Activated naive CD4-positive, alpha-beta T cell treated with anti-CD3 and anti-CD28 coated beads, Interleukin-2, amount 50 U/mL, for 72 hours (primary cell): ENCODE measurements at regions not wholly inside any gene's neighbourhood (a gene's known extent, or its start where the extent isn't known, plus 50 kb on each side); places are given as distances from the start of the nearest gene placed in this dataset.

ENCODE experiments used
- ATAC-seq, 2 donors: fragments of 150-1000 bp; cut with Tn5 transposase; 2 replicates each; pipeline ENCODE4 v1.10.0; 2021; ENCODE audit warnings: mild to moderate bottlenecking in 2 of 2, moderate library complexity in 2 of 2
- DNase-seq, 2 donors: peaks; one replicate each; pipeline ENCODE4 v3.0.0; 2021 to 2022; ENCODE audit warnings: low spot score in 2 of 2
- H3K27ac Mint-ChIP-seq, 2 donors: one replicate each; pipeline ENCODE4 v1.8.0; 2022; ENCODE audit warnings: mild to moderate bottlenecking in 2 of 2, mixed read lengths in 2 of 2
- H3K36me3 Mint-ChIP-seq, 2 donors: one replicate each; pipeline ENCODE4 v1.8.0; 2022; ENCODE audit warnings: mixed read lengths in 2 of 2
- H3K9me3 Mint-ChIP-seq, 2 donors: one replicate each; pipeline ENCODE4 v1.8.0; 2022; ENCODE audit warnings: mixed read lengths in 2 of 2

- Mint-ChIP-seq H3K36me3 (no peaks in the 10 kb centered on the region), H3K27ac (no peak overlapping the region), H3K9me3 (peaks cover 14 to 17% of the 10 kb centered on the region in 2 donors)
- ATAC-seq (no peak), DNase-seq (no peak)
These were observed 558.8 kb upstream of the ADAMTS9 start for GRCh38 chr3:65246561-65246960.

GRCh38 chr3:65245133-65246063, 557.6 kb upstream of the ADAMTS9 start:
- no peak for DNase-seq

GRCh38 chr3:65240366-65240765, 552.6 kb upstream of the ADAMTS9 start:
- DNase-seq: no peak
- ATAC-seq: no peak
- Mint-ChIP-seq H3K9me3 (peaks cover 21 to 34% of the 10 kb centered on the region in 2 donors), H3K27ac (no peak overlapping the region), H3K36me3 (peaks cover 0 to 4% of the 10 kb centered on the region in 2 donors)

More at GRCh38 chr3:65245133-65246063, 557.6 kb upstream of the ADAMTS9 start:
- H3K27ac Mint-ChIP-seq: no peak overlapping the region
- peaks cover 0 to 4% of the 10 kb centered on the region in 2 donors for H3K36me3 Mint-ChIP-seq
- H3K9me3 Mint-ChIP-seq: peaks cover 17 to 20% of the 10 kb centered on the region in 2 donors
- ATAC-seq: no peak

GRCh38 chr3:65238652-65239051, 550.9 kb upstream of the ADAMTS9 start:
- Mint-ChIP-seq H3K36me3 (peaks cover 0 to 4% of the 10 kb centered on the region in 2 donors), H3K27ac (no peak overlapping the region), H3K9me3 (peaks cover 21 to 30% of the 10 kb centered on the region in 2 donors)
- DNase-seq (no peak), ATAC-seq (no peak)

GRCh38 chr3:65234499-65234898, 546.7 kb upstream of the ADAMTS9 start:
- Mint-ChIP-seq H3K36me3 (no peaks in the 10 kb centered on the region), H3K27ac (no peak overlapping the region), H3K9me3 (peaks cover 5 to 22% of the 10 kb centered on the region in 2 donors)
- DNase-seq (no peak), ATAC-seq (no peak)

GRCh38 chr3:65233561-65233960, 545.8 kb upstream of the ADAMTS9 start:
- Mint-ChIP-seq H3K36me3 (no peaks in the 10 kb centered on the region), H3K27ac (no peak overlapping the region), H3K9me3 (peaks cover 5 to 21% of the 10 kb centered on the region in 2 donors)
- no peak for ATAC-seq
- no peak for DNase-seq

- no peak for ATAC-seq
- peaks cover 5 to 12% of the 10 kb centered on the region in 2 donors for H3K9me3 Mint-ChIP-seq
These were observed 543.7 kb upstream of the ADAMTS9 start for GRCh38 chr3:65231544-65231943.

GRCh38 chr3:65230261-65231139, 542.7 kb upstream of the ADAMTS9 start:
- peaks cover under 1 to 8% of the 10 kb centered on the region in 2 donors for H3K9me3 Mint-ChIP-seq
- DNase-seq (no peak), ATAC-seq (no peak)
- H3K27ac Mint-ChIP-seq: no peak overlapping the region
- no peaks in the 10 kb centered on the region for H3K36me3 Mint-ChIP-seq

More at GRCh38 chr3:65231544-65231943, 543.7 kb upstream of the ADAMTS9 start:
- Mint-ChIP-seq H3K36me3 (no peaks in the 10 kb centered on the region), H3K27ac (no peak overlapping the region)
- no peak for DNase-seq

GRCh38 chr3:65226287-65226686, 538.5 kb upstream of the ADAMTS9 start:
- DNase-seq: no peak
- Mint-ChIP-seq H3K36me3 (no peaks in the 10 kb centered on the region), H3K9me3 (peaks cover 7 to 11% of the 10 kb centered on the region in 2 donors), H3K27ac (no peak overlapping the region)
- no peak for ATAC-seq

GRCh38 chr3:65210026-65210814, 522.4 kb upstream of the ADAMTS9 start:
- Mint-ChIP-seq H3K9me3 (peaks cover 24 to 27% of the 10 kb centered on the region in 2 donors), H3K27ac (no peak overlapping the region), H3K36me3 (no peaks in the 10 kb centered on the region)
- ATAC-seq: no peak
- DNase-seq: no peak

GRCh38 chr3:65202395-65202794, 514.6 kb upstream of the ADAMTS9 start:
- ATAC-seq: no peak
- Mint-ChIP-seq H3K27ac (no peak overlapping the region), H3K36me3 (no peaks in the 10 kb centered on the region), H3K9me3 (peaks cover 13 to 16% of the 10 kb centered on the region in 2 donors)
- DNase-seq: no peak

- DNase-seq (no peak), ATAC-seq (no peak)
- Mint-ChIP-seq H3K27ac (no peak overlapping the region), H3K36me3 (no peaks in the 10 kb centered on the region), H3K9me3 (peaks cover 16% of the 10 kb centered on the region in 2 donors)
These were observed 514.1 kb upstream of the ADAMTS9 start for GRCh38 chr3:65201926-65202325.

GRCh38 chr3:65200310-65200970, 512.6 kb upstream of the ADAMTS9 start:
- no peak for ATAC-seq
- DNase-seq: no peak
- Mint-ChIP-seq H3K9me3 (peaks cover 12 to 18% of the 10 kb centered on the region in 2 donors), H3K27ac (no peak overlapping the region), H3K36me3 (no peaks in the 10 kb centered on the region)

- H3K9me3 Mint-ChIP-seq: peaks cover 11 to 18% of the 10 kb centered on the region in 2 donors
- ATAC-seq (no peak), DNase-seq (no peak)
- no peaks in the 10 kb centered on the region for H3K36me3 Mint-ChIP-seq
- no peak overlapping the region for H3K27ac Mint-ChIP-seq
These were observed 508.9 kb upstream of the ADAMTS9 start for GRCh38 chr3:65196663-65197062.

GRCh38 chr3:65195211-65196006, 507.6 kb upstream of the ADAMTS9 start:
- ATAC-seq (no peak), DNase-seq (no peak)
- no peaks in the 10 kb centered on the region for H3K36me3 Mint-ChIP-seq
- H3K9me3 Mint-ChIP-seq: peaks cover 13 to 20% of the 10 kb centered on the region in 2 donors
- H3K27ac Mint-ChIP-seq: no peak overlapping the region
